Left ventricle myocardium inferior (tissue), 1 donor: ENCODE measurements at regions not wholly inside any gene's neighbourhood (a gene's known extent, or its start where the extent isn't known, plus 50 kb on each side); places are given as distances from the start of the nearest gene placed in this dataset.

Experiments used
- DNase-seq: peaks from one replicate; pipeline ENCODE4 v3.0.0-alpha.2; 2020
- H3K27ac ChIP-seq: fragments of 200-600 bp; replicated peaks from 2 replicates; pipeline ENCODE4 v1.8.0; 2021
- H3K27me3 ChIP-seq: fragments of 200-600 bp; 2 replicates; pipeline ENCODE4 v1.8.0; 2021; ENCODE audit warnings: low read depth
- H3K36me3 ChIP-seq: fragments of 200-600 bp; 2 replicates; pipeline ENCODE4 v1.8.0; 2021
- H3K4me1 ChIP-seq: fragments of 200-600 bp; 2 replicates; pipeline ENCODE4 v1.8.0; 2021
- H3K4me3 ChIP-seq: fragments of 200-600 bp; 2 replicates; pipeline ENCODE4 v1.8.0; 2021; ENCODE audit warnings: mild to moderate bottlenecking, moderate library complexity
- H3K9me3 ChIP-seq: fragments of 200-600 bp; replicated peaks from 2 replicates; pipeline ENCODE4 v1.8.0; 2021
- CTCF ChIP-seq: fragments of 200-600 bp; IDR thresholded peaks from 2 replicates; pipeline ENCODE4 v1.8.0; 2021; ENCODE audit warnings: antibody characterized with exemption, mild to moderate bottlenecking, borderline replicate concordance
- intact Hi-C: fragments of 100-400 bp; cut with micrococcal nuclease; formaldehyde crosslinking; loops from one replicate; pipeline ENCODE4 v1.11.0; 2022
- donor health status: DM: no; HTN: yes; CAD: no; lungs with severe emphysema.

- no peaks in the 10 kb centered on the region for H3K36me3 ChIP-seq
- intact Hi-C loops: no loop called here
- no peaks in the 10 kb centered on the region for H3K27me3 ChIP-seq
- peaks cover 7% of the 10 kb centered on the region for H3K4me1 ChIP-seq
- no peak overlapping the region for H3K27ac ChIP-seq
- DNase-seq: no peak
- no peaks in the 10 kb centered on the region for H3K9me3 ChIP-seq
- no peak for TF ChIP-seq CTCF
- no peak overlapping the region for H3K4me3 ChIP-seq
Measured at GRCh38 chr10:33048223-33048622, 90.2 kb upstream of the ITGB1 start.

DNA sequence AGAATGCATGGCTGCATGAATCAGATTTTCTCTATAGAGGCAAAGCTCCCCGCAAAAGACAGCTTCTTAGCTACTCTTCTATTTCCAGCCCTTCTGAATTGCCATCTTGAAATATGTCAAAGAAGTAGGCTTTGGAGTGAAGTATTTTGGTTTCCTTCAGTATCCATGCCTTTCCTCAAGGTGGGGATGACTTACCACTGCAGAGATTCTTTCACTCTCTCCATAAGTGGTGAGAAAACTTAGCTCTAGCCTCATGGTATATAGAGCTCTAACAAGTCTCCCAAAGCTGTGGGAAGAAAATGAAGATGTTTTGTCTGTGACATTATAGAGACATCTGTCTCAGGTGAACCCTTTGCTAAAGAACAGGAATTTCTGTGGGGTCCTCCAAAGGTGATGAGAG, 89.6 kb upstream of the ITGB1 start:
- H3K9me3 ChIP-seq: no peaks in the 10 kb centered on the region
- H3K4me3 ChIP-seq: no peak overlapping the region
- peaks cover 1% of the 10 kb centered on the region for H3K4me1 ChIP-seq
- H3K27me3 ChIP-seq: no peaks in the 10 kb centered on the region
- no peak for DNase-seq
- no peaks in the 10 kb centered on the region for H3K36me3 ChIP-seq
- intact Hi-C loops: no loop called here
- H3K27ac ChIP-seq: no peak overlapping the region
- no peak for TF ChIP-seq CTCF

GRCh38 chr10:33046792-33047191, 88.8 kb upstream of the ITGB1 start:
- no peaks in the 10 kb centered on the region for H3K9me3 ChIP-seq
- intact Hi-C loops: no loop called here
- H3K4me3 ChIP-seq: no peak overlapping the region
- no peak for DNase-seq
- no peak for TF ChIP-seq CTCF
- no peaks in the 10 kb centered on the region for H3K27me3 ChIP-seq
- H3K27ac ChIP-seq: no peak overlapping the region
- no peaks in the 10 kb centered on the region for H3K36me3 ChIP-seq
- no peaks in the 10 kb centered on the region for H3K4me1 ChIP-seq

- H3K27me3 ChIP-seq: no peaks in the 10 kb centered on the region
- no peak for TF ChIP-seq CTCF
Measured at GRCh38 chr10:33045421-33045820, 87.4 kb upstream of the ITGB1 start.

DNA sequence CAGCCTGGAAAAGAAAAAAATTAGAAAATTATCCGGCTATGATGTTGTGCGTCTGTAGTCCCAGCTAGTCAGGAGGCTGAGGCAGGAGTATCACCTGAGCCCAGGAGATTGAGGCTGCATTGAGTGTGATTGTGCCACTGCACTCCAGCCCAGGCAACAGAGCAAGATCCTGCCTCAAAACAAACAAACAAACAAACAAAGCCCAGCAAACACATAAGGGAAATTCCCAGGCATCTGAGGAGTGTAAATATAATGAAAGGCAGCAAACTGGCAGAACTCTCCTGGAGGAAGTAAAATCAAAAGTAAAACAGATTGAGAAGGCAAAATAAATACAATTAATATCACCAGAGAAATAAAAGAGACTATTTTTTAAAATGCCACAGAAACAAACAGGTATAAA, 84.5 kb upstream of the ITGB1 start:
- no peaks in the 10 kb centered on the region for H3K4me1 ChIP-seq
- H3K27ac ChIP-seq: no peak overlapping the region
- H3K4me3 ChIP-seq: no peak overlapping the region
- intact Hi-C loops: no loop called here
- no peak for TF ChIP-seq CTCF
- H3K36me3 ChIP-seq: no peaks in the 10 kb centered on the region
- no peaks in the 10 kb centered on the region for H3K9me3 ChIP-seq
- no peak for DNase-seq
- no peaks in the 10 kb centered on the region for H3K27me3 ChIP-seq

More at GRCh38 chr10:33045421-33045820, 87.4 kb upstream of the ITGB1 start:
- no peak for DNase-seq
- no peaks in the 10 kb centered on the region for H3K36me3 ChIP-seq
- intact Hi-C loops: no loop called here
- no peaks in the 10 kb centered on the region for H3K9me3 ChIP-seq
- no peaks in the 10 kb centered on the region for H3K4me1 ChIP-seq
- H3K27ac ChIP-seq: no peak overlapping the region
- no peak overlapping the region for H3K4me3 ChIP-seq
